Activated naive CD4-positive, alpha-beta T cell treated with anti-CD3 and anti-CD28 coated beads, Interleukin-2, amount 10 ng/mL, durations not matched to agents 7 days and 5 days (primary cell): ENCODE measurements at regions not wholly inside any gene's neighbourhood (a gene's known extent, or its start where the extent isn't known, plus 50 kb on each side); places are given as distances from the start of the nearest gene placed in this dataset.

Source experiments
- CTCF ChIA-PET: fragments of 350-600 bp; sonication (Branson Sonifier 250); formaldehyde crosslinking; loops from one replicate; lab custom pipeline; 2021; ENCODE audit warnings: antibody characterized with exemption; lab: Charles Lee
- DNase-seq: peaks from one replicate; pipeline ENCODE4 v3.0.0-alpha.2; 2020
- H3K27ac Mint-ChIP-seq: one replicate; pipeline ENCODE4 v1.8.0; 2021; ENCODE audit warnings: mild to moderate bottlenecking, moderate library complexity, mixed read lengths
- H3K27me3 Mint-ChIP-seq: one replicate; pipeline ENCODE4 v1.8.0; 2021; ENCODE audit warnings: mild to moderate bottlenecking, mixed read lengths
- H3K36me3 Mint-ChIP-seq: one replicate; pipeline ENCODE4 v1.8.0; 2021; ENCODE audit warnings: mixed read lengths
- H3K4me1 Mint-ChIP-seq: one replicate; pipeline ENCODE4 v1.8.0; 2021; ENCODE audit warnings: mixed read lengths
- H3K4me3 Mint-ChIP-seq: one replicate; pipeline ENCODE4 v1.8.0; 2021; ENCODE audit warnings: mild to moderate bottlenecking, moderate library complexity, mixed read lengths
- H3K9me3 Mint-ChIP-seq: one replicate; pipeline ENCODE4 v1.8.0; 2021; ENCODE audit warnings: mixed read lengths

DNA sequence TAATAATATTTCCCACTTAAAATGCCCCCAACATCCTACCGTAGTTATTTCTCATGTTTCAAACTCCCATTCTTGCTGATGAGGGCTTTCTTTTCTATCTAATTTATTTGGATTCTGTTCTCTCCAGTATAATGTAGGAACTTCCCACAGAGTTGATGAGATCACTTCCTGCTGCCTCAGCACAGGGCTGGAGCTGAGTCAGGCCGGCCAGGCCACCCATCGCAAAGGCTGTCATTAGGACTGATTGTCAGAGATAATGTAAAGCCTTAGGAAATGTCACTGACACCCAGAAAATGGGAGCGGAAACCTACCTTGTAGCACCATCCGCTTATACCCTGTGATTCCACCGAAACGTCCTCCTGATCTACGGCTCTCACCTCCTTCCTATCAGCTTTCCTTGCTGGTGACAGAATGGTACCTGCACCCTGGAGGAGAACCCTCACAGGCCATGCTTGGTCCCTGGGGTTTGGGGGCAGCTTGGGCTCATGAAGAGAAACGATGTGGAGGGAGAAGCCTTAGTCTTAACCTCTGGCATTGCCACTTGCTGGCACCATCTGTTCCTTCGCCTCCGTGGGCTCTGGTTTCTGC is 672.8 kb upstream of the ID2 start:
- Mint-ChIP-seq H3K27ac (no peak overlapping the region), H3K9me3 (no peaks in the 10 kb centered on the region), H3K36me3 (no peaks in the 10 kb centered on the region), H3K27me3 (peaks cover 5% of the 10 kb centered on the region), H3K4me1 (no peaks in the 10 kb centered on the region), H3K4me3 (no peak overlapping the region)
- CTCF ChIA-PET, result no interaction called here
- DNase-seq, result no peak

DNA sequence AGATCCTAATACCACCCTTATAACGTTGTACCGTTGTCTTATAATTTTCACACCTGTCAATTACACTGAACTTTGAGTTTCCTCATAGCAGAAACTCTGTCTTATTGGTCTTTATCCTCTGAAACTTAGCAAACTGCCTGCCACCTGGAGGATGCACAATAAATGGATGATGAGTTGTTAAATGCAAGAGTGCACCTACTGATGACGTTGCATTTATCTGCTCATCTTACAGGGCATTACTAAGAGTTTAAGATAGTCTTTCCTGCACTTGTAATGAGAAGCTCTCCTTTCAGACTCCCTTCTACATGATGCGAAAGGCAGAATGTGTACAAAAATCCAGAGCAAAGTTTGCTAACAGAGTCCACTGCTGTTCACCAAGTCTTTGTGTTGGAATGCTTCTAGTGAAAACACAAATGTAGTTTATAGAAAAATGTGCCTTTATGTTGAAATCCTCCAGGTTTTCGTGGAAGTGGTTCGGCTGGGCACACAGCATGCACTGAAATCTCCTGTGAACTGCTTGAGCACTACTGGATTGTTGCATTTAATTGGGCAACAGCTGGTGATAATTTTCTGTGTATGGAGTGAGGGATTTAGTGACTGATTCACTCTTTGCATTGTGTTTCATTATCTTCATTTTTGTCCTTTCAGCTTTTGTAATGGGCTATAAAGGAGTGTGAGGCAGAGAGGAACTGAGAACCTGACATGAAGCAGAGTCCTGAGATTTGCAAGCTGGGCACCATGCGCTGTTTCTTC is 665.8 kb upstream of the ID2 start:
- H3K4me1 Mint-ChIP-seq, result no peaks in the 10 kb centered on the region
- H3K27ac Mint-ChIP-seq, result no peak overlapping the region
- H3K36me3 Mint-ChIP-seq, result no peaks in the 10 kb centered on the region
- DNase-seq, result no peak
- no peak overlapping the region for H3K4me3 Mint-ChIP-seq
- CTCF ChIA-PET, result interaction anchor here (0.5 to 1.0 kb wide), 3 partner anchors 9 to 306 kb away, joined by 3 read pairs; no protein-coding TSS in a partner anchor
- H3K27me3 Mint-ChIP-seq, result peaks cover 5% of the 10 kb centered on the region
- H3K9me3 Mint-ChIP-seq, result no peaks in the 10 kb centered on the region

DNA sequence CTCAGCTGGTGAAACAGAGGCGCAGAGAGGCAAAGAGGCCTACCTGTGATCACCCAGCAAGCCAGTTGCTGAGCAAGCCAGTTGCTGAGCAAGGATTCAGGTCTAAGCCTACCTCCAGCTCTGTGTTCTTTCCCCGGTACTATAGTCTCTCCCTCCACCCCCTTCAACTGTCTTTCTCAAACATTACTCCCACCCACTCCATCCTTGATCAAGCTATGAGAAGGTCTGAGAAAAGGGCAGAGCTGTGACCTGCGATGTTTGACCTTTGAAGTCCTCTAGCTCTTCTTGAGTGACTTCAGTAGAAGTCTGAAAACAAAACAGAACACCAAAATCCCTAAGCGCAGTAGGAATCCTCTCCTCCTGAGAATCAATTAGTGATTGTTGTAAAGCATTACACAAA is 665.2 kb upstream of the ID2 start:
- no peaks in the 10 kb centered on the region for H3K36me3 Mint-ChIP-seq
- CTCF ChIA-PET, result interaction anchor here (0.5 to 0.7 kb wide), 2 partner anchors 38 to 306 kb away, joined by 3 read pairs; no protein-coding TSS in a partner anchor
- H3K27ac Mint-ChIP-seq, result no peak overlapping the region
- H3K4me3 Mint-ChIP-seq, result no peak overlapping the region
- H3K9me3 Mint-ChIP-seq, result no peaks in the 10 kb centered on the region
- no peak for DNase-seq
- H3K4me1 Mint-ChIP-seq, result no peaks in the 10 kb centered on the region
- peaks cover 5% of the 10 kb centered on the region for H3K27me3 Mint-ChIP-seq

DNA sequence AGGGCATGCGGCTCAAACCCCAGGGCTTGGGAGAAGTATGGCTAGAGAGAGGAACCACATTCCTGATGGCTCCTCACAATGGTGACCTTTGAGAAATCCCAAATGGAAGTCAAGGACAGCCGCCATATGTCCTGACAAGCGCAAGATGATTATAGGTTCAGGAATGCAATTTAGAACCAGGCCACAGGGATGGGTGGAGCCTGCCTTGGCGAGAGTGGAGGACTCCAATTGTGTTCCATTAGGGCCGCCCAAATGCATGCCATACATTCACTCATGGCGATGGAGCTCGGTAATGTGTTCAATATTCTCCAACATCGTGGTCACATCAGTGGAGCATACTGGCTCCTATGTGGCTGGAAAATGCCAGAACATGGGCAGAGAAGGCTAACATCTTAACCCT is 662.9 kb upstream of the ID2 start:
- Mint-ChIP-seq H3K9me3 (peaks cover 2% of the 10 kb centered on the region), H3K27ac (no peak overlapping the region), H3K4me1 (peaks cover 8% of the 10 kb centered on the region), H3K36me3 (no peaks in the 10 kb centered on the region), H3K27me3 (no peaks in the 10 kb centered on the region), H3K4me3 (no peak overlapping the region)
- no peak for DNase-seq
- CTCF ChIA-PET, result no interaction called here

GRCh38 chr2:8019934-8020333 is 661.9 kb upstream of the ID2 start:
- CTCF ChIA-PET, result no interaction called here
- no peak for DNase-seq
- no peaks in the 10 kb centered on the region for H3K27me3 Mint-ChIP-seq
- H3K36me3 Mint-ChIP-seq, result no peaks in the 10 kb centered on the region
- peaks cover 2% of the 10 kb centered on the region for H3K9me3 Mint-ChIP-seq
- H3K27ac Mint-ChIP-seq, result no peak overlapping the region
- no peak overlapping the region for H3K4me3 Mint-ChIP-seq
- H3K4me1 Mint-ChIP-seq, result peaks cover 8% of the 10 kb centered on the region

- no peak overlapping the region for H3K4me3 Mint-ChIP-seq
- peaks cover 2% of the 10 kb centered on the region for H3K9me3 Mint-ChIP-seq
- H3K27me3 Mint-ChIP-seq, result peaks cover 3% of the 10 kb centered on the region
- no peak overlapping the region for H3K27ac Mint-ChIP-seq
- no peaks in the 10 kb centered on the region for H3K36me3 Mint-ChIP-seq
- peaks cover 8% of the 10 kb centered on the region for H3K4me1 Mint-ChIP-seq
- no peak for DNase-seq
- CTCF ChIA-PET, result no interaction called here
These were observed 659.9 kb upstream of the ID2 start for GRCh38 chr2:8021921-8022320.

DNA sequence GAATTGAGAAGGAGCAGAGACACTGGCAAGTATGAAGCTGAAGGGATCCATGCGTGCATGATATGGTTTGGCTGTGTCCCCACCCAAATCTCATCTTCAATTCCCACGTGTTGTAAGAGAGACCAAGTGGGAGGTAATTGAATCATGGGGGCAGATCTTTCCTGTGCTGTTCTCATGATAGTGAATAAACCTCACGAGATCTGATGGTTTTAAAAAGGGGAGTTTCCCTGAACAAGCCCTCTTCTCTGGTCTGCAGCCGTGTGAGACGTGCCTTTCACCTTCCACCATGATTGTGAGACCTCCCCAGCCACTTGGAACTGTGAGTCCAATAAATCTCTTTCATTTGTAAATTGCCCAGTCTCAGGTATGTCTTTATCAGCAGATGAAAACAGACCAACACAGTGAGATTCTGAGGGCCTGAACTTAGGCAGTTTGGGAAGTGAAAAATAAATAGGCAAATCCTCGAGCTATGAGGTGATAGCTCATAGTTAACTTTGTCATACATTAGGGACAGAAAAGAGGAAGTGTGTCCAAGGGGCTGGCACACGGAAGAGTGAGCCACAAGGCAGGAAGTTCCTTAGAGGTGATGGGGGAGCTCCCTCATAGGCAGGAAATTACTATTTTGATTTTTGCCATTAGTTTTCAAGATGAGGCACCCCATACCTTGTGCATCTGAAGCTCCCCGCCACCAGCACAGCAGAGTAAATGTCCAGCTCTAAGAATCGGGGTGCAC is 658.8 kb upstream of the ID2 start:
- H3K4me3 Mint-ChIP-seq, result no peak overlapping the region
- no peaks in the 10 kb centered on the region for H3K36me3 Mint-ChIP-seq
- CTCF ChIA-PET, result interaction anchor here (0.7 kb wide), 1 partner anchor 670 kb away, joined by 4 read pairs; no protein-coding TSS in a partner anchor
- H3K4me1 Mint-ChIP-seq, result peaks cover 8% of the 10 kb centered on the region
- H3K27me3 Mint-ChIP-seq, result peaks cover 8% of the 10 kb centered on the region
- peaks cover 2% of the 10 kb centered on the region for H3K9me3 Mint-ChIP-seq
- H3K27ac Mint-ChIP-seq, result no peak overlapping the region
- DNase-seq, result no peak

DNA sequence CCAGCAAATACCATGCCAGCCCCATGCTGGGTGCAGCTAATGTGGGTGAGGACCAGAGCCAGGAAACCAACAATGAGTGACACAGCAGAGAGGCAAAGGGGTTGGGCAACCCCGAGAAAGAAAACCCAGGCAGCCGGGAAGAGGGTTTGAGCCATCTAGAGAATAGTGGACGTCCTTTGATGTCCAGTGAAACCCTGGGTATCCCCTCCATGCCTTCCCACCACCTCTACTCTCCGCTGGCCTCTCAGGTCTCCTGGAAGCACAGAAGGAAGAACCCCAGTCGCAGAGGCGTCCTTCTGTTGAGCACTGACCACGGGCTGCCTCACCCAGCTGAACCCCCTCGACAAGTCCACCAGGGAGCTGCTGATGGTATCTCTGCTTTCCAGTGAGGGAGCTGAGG is 657.4 kb upstream of the ID2 start:
- H3K27ac Mint-ChIP-seq, result no peak overlapping the region
- no peak for DNase-seq
- CTCF ChIA-PET, result no interaction called here
- peaks cover 2% of the 10 kb centered on the region for H3K9me3 Mint-ChIP-seq
- H3K4me3 Mint-ChIP-seq, result no peak overlapping the region
- H3K36me3 Mint-ChIP-seq, result no peaks in the 10 kb centered on the region
- peaks cover 8% of the 10 kb centered on the region for H3K4me1 Mint-ChIP-seq
- peaks cover 8% of the 10 kb centered on the region for H3K27me3 Mint-ChIP-seq

- no peak for DNase-seq
- Mint-ChIP-seq H3K27ac (no peak overlapping the region), H3K36me3 (no peaks in the 10 kb centered on the region), H3K9me3 (peaks cover 2% of the 10 kb centered on the region), H3K27me3 (peaks cover 8% of the 10 kb centered on the region), H3K4me3 (no peak overlapping the region), H3K4me1 (peaks cover 8% of the 10 kb centered on the region)
- CTCF ChIA-PET, result interaction anchor here (0.6 kb wide), 1 partner anchor 362 kb away, joined by 3 read pairs; no protein-coding TSS in a partner anchor
These were observed 655.5 kb upstream of the ID2 start for GRCh38 chr2:8026381-8026780.

DNA sequence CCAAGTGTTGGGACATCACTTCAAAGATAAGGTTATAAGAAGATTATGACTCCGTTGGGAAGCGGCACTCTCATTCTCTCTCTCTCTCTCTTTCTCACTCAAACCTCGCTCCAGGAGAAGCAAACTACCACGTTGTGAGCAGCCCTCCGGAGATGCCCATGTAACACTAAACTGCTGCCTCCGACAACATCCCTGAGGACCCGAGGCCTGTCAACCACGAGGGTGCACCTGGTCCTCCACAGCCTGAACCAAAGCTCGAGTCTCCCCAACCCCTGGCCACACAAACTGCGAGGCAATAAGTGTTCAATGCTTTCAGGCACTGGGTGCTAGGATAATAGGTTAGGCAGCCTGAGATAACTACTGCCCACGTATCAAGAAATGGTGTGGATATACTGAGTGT is 654.5 kb upstream of the ID2 start:
- Mint-ChIP-seq H3K9me3 (no peaks in the 10 kb centered on the region), H3K27me3 (peaks cover 8% of the 10 kb centered on the region), H3K4me1 (peaks cover 6% of the 10 kb centered on the region), H3K4me3 (no peak overlapping the region), H3K36me3 (no peaks in the 10 kb centered on the region), H3K27ac (no peak overlapping the region)
- CTCF ChIA-PET, result no interaction called here
- DNase-seq, result no peak

- Mint-ChIP-seq H3K9me3 (no peaks in the 10 kb centered on the region), H3K4me1 (peaks cover 4% of the 10 kb centered on the region), H3K36me3 (no peaks in the 10 kb centered on the region), H3K27me3 (peaks cover 8% of the 10 kb centered on the region), H3K27ac (no peak overlapping the region), H3K4me3 (no peak overlapping the region)
- CTCF ChIA-PET, result no interaction called here
- DNase-seq, result no peak
These were observed 653.8 kb upstream of the ID2 start for GRCh38 chr2:8028036-8028435.

- H3K4me3 Mint-ChIP-seq, result no peak overlapping the region
- H3K9me3 Mint-ChIP-seq, result no peaks in the 10 kb centered on the region
- no peaks in the 10 kb centered on the region for H3K36me3 Mint-ChIP-seq
- H3K27me3 Mint-ChIP-seq, result peaks cover 8% of the 10 kb centered on the region
- no peak for DNase-seq
- H3K27ac Mint-ChIP-seq, result no peak overlapping the region
- H3K4me1 Mint-ChIP-seq, result peaks cover under 1% of the 10 kb centered on the region
- CTCF ChIA-PET, result no interaction called here
These were observed 653.4 kb upstream of the ID2 start for GRCh38 chr2:8028436-8028835.

GRCh38 chr2:8028981-8029380 is 652.9 kb upstream of the ID2 start:
- H3K27ac Mint-ChIP-seq, result no peak overlapping the region
- peaks cover 8% of the 10 kb centered on the region for H3K27me3 Mint-ChIP-seq
- no peaks in the 10 kb centered on the region for H3K4me1 Mint-ChIP-seq
- H3K4me3 Mint-ChIP-seq, result no peak overlapping the region
- no peak for DNase-seq
- H3K36me3 Mint-ChIP-seq, result no peaks in the 10 kb centered on the region
- no peaks in the 10 kb centered on the region for H3K9me3 Mint-ChIP-seq
- CTCF ChIA-PET, result no interaction called here

DNA sequence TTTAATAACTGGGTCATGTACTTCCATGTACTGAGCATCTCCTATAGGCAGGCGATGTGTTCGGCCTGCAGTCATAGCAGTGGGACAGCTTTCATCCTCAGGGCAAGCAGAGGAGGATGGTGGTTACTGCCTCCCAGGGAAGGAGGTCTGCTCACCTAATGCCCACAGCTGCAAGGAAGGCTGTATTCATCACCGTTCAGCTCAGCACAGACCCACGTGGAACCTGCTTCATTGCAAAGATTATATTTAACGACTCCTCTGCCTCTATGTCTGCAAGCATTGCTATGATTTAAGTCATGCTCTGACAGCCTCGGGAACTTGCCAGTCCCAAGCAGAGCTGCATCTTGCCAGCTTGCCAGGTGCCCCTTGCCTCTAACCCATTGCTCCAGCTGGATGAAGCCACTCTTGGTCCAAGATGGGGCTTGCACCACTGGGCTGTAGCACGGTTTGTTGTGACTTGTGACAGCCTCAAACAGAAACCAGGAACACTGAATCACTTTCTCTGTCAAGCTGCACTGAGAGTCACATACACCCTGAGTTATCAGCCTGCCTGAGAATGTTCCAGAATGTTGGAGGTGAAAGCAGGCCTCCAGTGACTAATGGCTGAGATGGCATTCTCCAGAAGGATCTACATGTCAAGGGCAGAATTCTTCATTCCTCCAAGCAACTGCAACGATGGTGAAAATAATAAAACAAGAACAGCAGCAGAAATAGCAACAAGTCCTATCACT is 651.1 kb upstream of the ID2 start:
- Mint-ChIP-seq H3K9me3 (no peaks in the 10 kb centered on the region), H3K27ac (no peak overlapping the region), H3K4me3 (no peak overlapping the region), H3K27me3 (peaks cover 13% of the 10 kb centered on the region), H3K4me1 (no peaks in the 10 kb centered on the region), H3K36me3 (no peaks in the 10 kb centered on the region)
- CTCF ChIA-PET, result interaction anchor here (0.6 kb wide), 1 partner anchor 17 kb away, joined by 3 read pairs; no protein-coding TSS in a partner anchor
- DNase-seq, result no peak
